BLaER1 (cell line): ENCODE measurements at regions not wholly inside any gene's neighbourhood (a gene's known extent, or its start where the extent isn't known, plus 50 kb on each side); places are given as distances from the start of the nearest gene placed in this dataset.
"Not testable (repeated sequence)": the region's sequence is repeated elsewhere in the genome, so short reads cannot be mapped to it uniquely, and the experiment has no call there.

Experiments
- H3K27ac ChIP-seq: shearing (Covaris generic); formaldehyde crosslinking; 2 replicates; pipeline ENCODE4 v1.8.1; 2022
- H3K27me3 ChIP-seq: shearing (Covaris generic); formaldehyde crosslinking; 2 replicates; pipeline ENCODE4 v1.8.1; 2022
- H3K36me3 ChIP-seq: shearing (Covaris generic); formaldehyde crosslinking; 2 replicates; pipeline ENCODE4 v1.8.1; 2022
- H3K4me1 ChIP-seq: shearing (Covaris generic); formaldehyde crosslinking; 2 replicates; pipeline ENCODE4 v1.8.1; 2022
- H3K4me2 ChIP-seq: shearing (Covaris generic); formaldehyde crosslinking; 2 replicates; pipeline ENCODE4 v1.8.1; 2022
- H3K4me3 ChIP-seq: shearing (Covaris generic); formaldehyde crosslinking; 2 replicates; pipeline ENCODE4 v1.8.1; 2022
- H3K9ac ChIP-seq: shearing (Covaris generic); formaldehyde crosslinking; 2 replicates; pipeline ENCODE4 v1.8.1; 2022
- H3K9me3 ChIP-seq: shearing (Covaris generic); formaldehyde crosslinking; 2 replicates; pipeline ENCODE4 v1.8.1; 2022
- H4K20me1 ChIP-seq: shearing (Covaris generic); formaldehyde crosslinking; 2 replicates; pipeline ENCODE4 v1.8.1; 2022
- Cebpa-rat ChIP-seq: shearing (Covaris generic); IDR thresholded peaks from 2 replicates; pipeline ENCODE4 v1.8.1; 2022

DNA sequence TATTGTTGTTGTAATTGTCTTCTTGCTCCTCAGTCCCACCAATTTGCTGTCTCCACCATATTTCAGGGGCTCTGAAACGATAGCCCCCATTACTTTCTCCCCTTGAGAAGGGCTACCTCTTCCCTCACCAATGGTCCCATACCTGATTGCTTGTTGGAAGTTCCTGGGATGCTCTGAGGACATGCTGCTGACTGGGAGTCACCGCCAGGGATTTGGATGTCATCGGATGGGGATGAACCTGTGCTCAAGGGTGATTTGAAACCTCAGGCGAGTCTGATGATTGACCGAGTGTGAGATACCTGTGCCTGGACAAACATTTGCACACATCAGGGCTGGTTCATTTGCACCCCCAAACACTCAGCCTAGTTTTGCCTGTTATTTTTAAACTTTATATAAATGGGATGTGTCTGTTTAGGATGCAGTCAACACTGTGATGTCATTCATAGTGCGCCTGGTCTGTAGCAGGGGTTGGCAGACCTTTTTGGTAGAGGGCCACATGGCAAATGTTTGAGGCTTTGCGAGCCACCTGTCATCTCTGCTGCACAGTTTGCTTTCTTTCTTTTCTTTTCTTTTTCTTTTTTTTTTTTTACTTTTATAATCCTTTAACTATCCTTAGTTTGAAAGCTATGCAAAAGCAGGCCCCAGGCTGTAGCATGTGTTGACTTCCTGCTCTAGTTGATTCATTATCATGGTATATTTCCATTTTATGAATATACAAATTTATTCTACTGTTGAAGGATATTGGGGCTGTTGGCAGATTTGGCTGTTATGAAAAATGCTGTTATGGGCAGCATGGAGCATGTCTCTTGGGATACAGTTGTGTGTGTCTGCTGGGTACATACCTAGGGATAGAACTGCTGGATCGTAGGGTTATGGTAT lies 118.5 kb upstream of the PHACTR3 start:
- Histone ChIP-seq H3K27ac (no peak overlapping the region), H3K4me3 (no peak overlapping the region), H3K4me2 (no peak overlapping the region), H4K20me1 (no peaks in the 10 kb centered on the region), H3K9ac (no peak overlapping the region), H3K9me3 (no peaks in the 10 kb centered on the region), H3K27me3 (no peaks in the 10 kb centered on the region), H3K4me1 (peaks cover 10% of the 10 kb centered on the region), H3K36me3 (no peaks in the 10 kb centered on the region)
- no peak for TF ChIP-seq Cebpa-rat

DNA sequence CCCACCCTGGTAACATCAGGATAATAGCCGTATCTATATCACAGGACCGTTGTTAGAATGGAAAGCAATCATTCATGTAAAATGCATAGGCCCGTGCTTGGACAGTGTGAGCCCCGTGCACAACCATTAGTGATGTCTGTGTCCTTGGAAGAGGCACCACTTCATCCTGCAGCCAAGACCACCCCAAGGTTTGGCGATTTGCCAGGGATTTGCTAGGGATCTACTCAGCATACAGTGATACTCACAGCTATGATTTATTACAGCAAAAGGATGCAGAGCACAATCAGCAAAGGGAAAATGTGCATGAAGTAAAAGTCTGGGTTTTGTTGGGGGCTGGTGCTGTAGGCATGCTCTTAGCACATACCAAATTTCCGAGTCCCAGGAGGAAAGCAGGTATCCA lies 115.9 kb upstream of the PHACTR3 start:
- not testable (repeated sequence) for H4K20me1 ChIP-seq, H3K9ac ChIP-seq, H3K4me1 ChIP-seq, H3K9me3 ChIP-seq, H3K4me3 ChIP-seq, H3K27me3 ChIP-seq, H3K36me3 ChIP-seq, H3K4me2 ChIP-seq, H3K27ac ChIP-seq

- not testable (repeated sequence) for H3K36me3 ChIP-seq, H3K4me2 ChIP-seq, H3K9me3 ChIP-seq, H3K9ac ChIP-seq, H3K4me3 ChIP-seq, H3K27ac ChIP-seq, H3K27me3 ChIP-seq, H4K20me1 ChIP-seq, H3K4me1 ChIP-seq
Observed at GRCh38 chr20:59490196-59491004, 113.9 kb upstream of the PHACTR3 start.

GRCh38 chr20:59491884-59492283 lies 112.5 kb upstream of the PHACTR3 start:
- H3K27me3 ChIP-seq: no peaks in the 10 kb centered on the region
- no peaks in the 10 kb centered on the region for H4K20me1 ChIP-seq

DNA sequence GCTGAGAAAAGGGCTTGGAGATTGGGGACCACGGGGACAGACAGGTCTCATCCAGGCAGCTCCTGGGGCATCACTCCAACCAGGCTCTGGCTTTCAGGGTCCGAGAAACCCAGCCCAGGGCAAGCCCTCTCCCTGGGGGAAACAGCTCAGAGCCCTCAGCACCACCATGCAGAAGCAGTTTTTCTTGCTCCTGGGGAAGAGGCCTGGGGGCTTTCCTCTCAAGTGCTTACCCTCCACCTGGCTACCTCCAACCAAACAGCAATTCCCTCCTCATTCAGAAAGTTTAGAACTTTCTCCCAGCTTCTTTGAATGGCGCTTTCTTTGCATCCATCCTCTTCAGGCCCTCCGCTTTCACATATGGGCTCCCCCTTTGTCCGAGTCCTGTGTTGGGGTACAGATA lies 110.4 kb upstream of the PHACTR3 start:
- Histone ChIP-seq H3K4me3 (no peak overlapping the region), H3K9me3 (no peaks in the 10 kb centered on the region), H3K36me3 (no peaks in the 10 kb centered on the region), H3K4me2 (no peak overlapping the region), H3K4me1 (0 out of 2 replicates have a peak, but pooled peaks cover 4% of the 10 kb centered on the region), H3K27ac (no peak overlapping the region), H3K9ac (no peak overlapping the region), H4K20me1 (no peaks in the 10 kb centered on the region), H3K27me3 (no peaks in the 10 kb centered on the region; the same call in 1 of the 2 replicates)
- TF ChIP-seq Cebpa-rat: no peak

More at GRCh38 chr20:59491884-59492283, 112.5 kb upstream of the PHACTR3 start:
- Histone ChIP-seq H3K36me3 (no peaks in the 10 kb centered on the region), H3K9ac (no peak overlapping the region), H3K4me3 (no peak overlapping the region), H3K27ac (no peak overlapping the region), H3K4me2 (no peak overlapping the region), H3K9me3 (no peaks in the 10 kb centered on the region), H3K4me1 (0 out of 2 replicates have a peak, but pooled peaks cover 4% of the 10 kb centered on the region)
- no peak for TF ChIP-seq Cebpa-rat

DNA sequence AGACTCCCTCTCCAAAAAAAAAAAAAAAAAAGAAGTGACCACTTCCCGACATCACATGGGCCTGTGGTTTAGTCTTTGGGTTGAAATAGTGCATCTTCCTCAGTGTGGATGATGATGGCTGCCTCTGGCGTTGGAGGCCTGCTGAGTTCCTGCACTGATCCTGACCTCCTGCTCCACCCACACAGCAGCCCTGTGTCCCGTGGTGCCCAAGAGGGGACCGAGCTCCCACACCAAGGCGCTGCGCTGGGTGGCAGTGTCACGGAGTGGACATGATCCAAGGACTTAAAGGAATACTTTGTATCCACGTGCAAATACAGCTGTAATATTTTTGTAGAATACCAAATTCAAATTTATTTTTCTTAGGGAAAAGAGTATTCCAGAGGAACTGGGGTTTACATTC lies 109.2 kb upstream of the PHACTR3 start:
- Histone ChIP-seq H3K36me3 (no peaks in the 10 kb centered on the region), H4K20me1 (no peaks in the 10 kb centered on the region), H3K9me3 (no peaks in the 10 kb centered on the region), H3K27me3 (no peaks in the 10 kb centered on the region; the same call in 1 of the 2 replicates), H3K27ac (no peak overlapping the region), H3K4me3 (no peak overlapping the region), H3K9ac (no peak overlapping the region), H3K4me1 (0 out of 2 replicates have a peak, but pooled peaks cover 4% of the 10 kb centered on the region), H3K4me2 (no peak overlapping the region)
- no peak for TF ChIP-seq Cebpa-rat

GRCh38 chr20:59495894-59496510 lies 108.3 kb upstream of the PHACTR3 start:
- H3K27ac ChIP-seq: no peak overlapping the region
- no peaks in the 10 kb centered on the region for H3K9me3 ChIP-seq
- TF ChIP-seq Cebpa-rat: no peak
- H3K36me3 ChIP-seq: no peaks in the 10 kb centered on the region
- no peak overlapping the region for H3K9ac ChIP-seq
- H3K4me3 ChIP-seq: no peak overlapping the region
- H3K4me2 ChIP-seq: no peak overlapping the region
- no peaks in the 10 kb centered on the region; the same call in 1 of the 2 replicates for H3K27me3 ChIP-seq
- H3K4me1 ChIP-seq: 0 out of 2 replicates have a peak, but pooled peaks cover 4% of the 10 kb centered on the region
- no peaks in the 10 kb centered on the region for H4K20me1 ChIP-seq

GRCh38 chr20:59498291-59498690 lies 106.0 kb upstream of the PHACTR3 start:
- TF ChIP-seq Cebpa-rat: no peak
- no peaks in the 10 kb centered on the region; the same call in 1 of the 2 replicates for H3K27me3 ChIP-seq
- H4K20me1 ChIP-seq: no peaks in the 10 kb centered on the region
- no peak overlapping the region for H3K27ac ChIP-seq
- H3K4me2 ChIP-seq: no peak overlapping the region
- no peaks in the 10 kb centered on the region for H3K9me3 ChIP-seq
- no peaks in the 10 kb centered on the region for H3K36me3 ChIP-seq
- 0 out of 2 replicates have a peak, but pooled peaks cover 4% of the 10 kb centered on the region for H3K4me1 ChIP-seq
- no peak overlapping the region for H3K4me3 ChIP-seq
- no peak overlapping the region for H3K9ac ChIP-seq

DNA sequence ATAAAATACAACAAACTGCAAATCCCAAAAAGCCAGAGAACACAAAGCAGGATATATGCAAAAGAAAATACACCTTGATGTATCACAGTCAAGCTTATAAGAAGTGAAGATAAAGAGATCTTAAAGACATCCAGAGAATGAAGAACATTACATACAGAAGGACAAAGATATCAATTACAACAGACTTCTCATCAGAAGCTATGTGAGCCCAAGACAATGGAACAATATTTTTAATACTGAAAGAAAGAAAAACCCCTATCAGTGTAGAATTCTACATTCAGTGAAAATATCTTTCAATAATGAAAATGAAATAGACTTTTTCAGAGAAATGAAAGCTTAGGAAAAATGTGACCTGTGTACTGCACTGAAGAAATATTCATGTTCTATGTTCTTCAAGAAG lies 104.5 kb upstream of the PHACTR3 start:
- Histone ChIP-seq H3K36me3 (no peaks in the 10 kb centered on the region), H3K9ac (no peak overlapping the region), H3K9me3 (no peaks in the 10 kb centered on the region), H3K27ac (no peak overlapping the region), H3K4me3 (no peak overlapping the region), H4K20me1 (no peaks in the 10 kb centered on the region), H3K27me3 (no peaks in the 10 kb centered on the region; the same call in 1 of the 2 replicates), H3K4me1 (0 out of 2 replicates have a peak, but pooled peaks cover 4% of the 10 kb centered on the region), H3K4me2 (no peak overlapping the region)
- TF ChIP-seq Cebpa-rat: no peak
